Activated gamma-delta T cell treated with anti-CD3 and anti-CD28 coated beads, Interleukin-2, amount 50 U/mL, for 16 hours (primary cell): ENCODE measurements at regions not wholly inside any gene's neighbourhood (a gene's known extent, or its start where the extent isn't known, plus 50 kb on each side); places are given as distances from the start of the nearest gene placed in this dataset.
"Not testable (repeated sequence)": the region's sequence is repeated elsewhere in the genome, so short reads cannot be mapped to it uniquely, and the experiment has no call there.

Experiments used
- DNase-seq: peaks from one replicate; pipeline ENCODE4 v3.0.0-alpha.2; 2020; ENCODE audit warnings: low read depth

- not testable (repeated sequence) for DNase-seq
Observed at GRCh38 chr5:148744380-148744779, 82.0 kb upstream of the ADRB2 start.

GRCh38 chr5:148746826-148747535 is 79.4 kb upstream of the ADRB2 start:
- DNase-seq: no peak

- DNase-seq: no peak
Observed at GRCh38 chr5:148747536-148747906, 78.9 kb upstream of the ADRB2 start.

DNA sequence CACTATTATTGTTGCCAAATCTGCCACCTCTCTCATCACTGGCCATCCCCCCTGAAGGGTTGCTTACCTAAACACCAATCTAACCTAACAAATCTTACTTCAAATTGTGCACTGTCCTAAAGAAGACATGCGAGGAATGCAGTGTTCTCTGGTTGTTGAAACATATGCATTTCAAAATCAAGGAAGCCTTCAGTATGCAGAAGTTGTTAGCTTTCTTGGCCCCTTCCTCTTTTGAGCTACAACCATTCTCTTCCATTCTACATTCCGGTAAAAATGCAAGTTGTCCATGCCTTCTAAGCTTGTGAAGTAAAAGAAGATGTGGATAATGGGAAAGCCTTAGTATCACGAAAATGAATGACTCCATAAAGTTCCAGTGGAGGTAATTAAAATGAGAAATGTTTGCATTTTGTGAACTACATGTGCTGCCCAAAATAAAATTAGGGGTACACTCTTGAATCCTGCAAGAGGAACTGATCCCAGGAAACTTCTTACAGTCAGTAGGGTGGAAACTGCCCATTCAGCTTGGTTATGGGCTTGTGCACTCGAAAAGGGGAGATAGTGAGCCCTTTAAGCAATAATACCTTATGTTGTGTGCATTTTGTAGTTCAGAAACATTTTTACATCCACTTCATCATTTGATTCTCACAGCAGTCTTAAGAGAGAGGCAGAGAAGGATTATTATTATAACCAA is 77.6 kb upstream of the ADRB2 start:
- DNase-seq: no peak

DNA sequence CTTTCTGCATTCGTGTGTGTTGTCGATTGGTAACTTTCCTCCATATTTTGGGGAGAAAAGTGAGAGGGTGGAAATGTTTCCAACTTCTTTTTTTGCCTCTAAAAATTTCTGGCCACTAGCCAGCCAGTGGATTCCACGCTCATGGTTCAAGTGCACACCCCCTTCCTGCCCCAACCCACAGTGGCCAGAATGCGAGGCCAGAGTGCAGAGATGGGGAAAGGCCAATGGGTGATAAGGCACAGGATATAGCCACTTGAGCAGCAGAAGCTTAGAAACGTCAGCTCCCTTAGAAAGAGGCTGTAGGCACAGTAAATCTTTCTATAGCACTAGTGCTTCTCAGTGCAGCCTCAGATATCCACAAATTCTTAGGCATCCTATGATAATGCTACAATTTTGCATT is 75.8 kb upstream of the ADRB2 start:
- DNase-seq: no peak

DNA sequence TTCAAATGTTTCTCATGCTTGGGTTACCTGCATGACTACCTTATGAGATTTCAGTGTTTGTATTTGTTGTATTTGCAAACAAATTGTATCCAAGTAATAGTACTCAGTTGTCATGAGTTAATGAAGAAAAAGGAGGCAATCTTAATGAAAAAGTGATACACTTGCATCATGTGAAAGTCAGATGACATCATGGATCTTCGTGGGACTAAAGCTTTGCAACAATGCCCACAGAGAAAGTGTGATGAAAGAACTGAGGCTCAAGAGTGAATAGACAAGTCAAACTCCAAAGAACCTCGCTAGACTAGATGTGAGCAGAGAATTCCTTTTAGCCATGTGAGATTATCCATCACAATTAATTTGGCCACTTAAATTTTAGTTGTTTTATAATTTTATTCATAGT is 75.4 kb upstream of the ADRB2 start:
- no peak for DNase-seq

GRCh38 chr5:148752375-148752774 is 74.0 kb upstream of the ADRB2 start:
- not testable (repeated sequence) for DNase-seq

GRCh38 chr5:148759101-148759500 is 67.3 kb upstream of the ADRB2 start:
- no peak for DNase-seq

- DNase-seq: no peak
Observed at GRCh38 chr5:148760945-148761638, 65.3 kb upstream of the ADRB2 start.

DNA sequence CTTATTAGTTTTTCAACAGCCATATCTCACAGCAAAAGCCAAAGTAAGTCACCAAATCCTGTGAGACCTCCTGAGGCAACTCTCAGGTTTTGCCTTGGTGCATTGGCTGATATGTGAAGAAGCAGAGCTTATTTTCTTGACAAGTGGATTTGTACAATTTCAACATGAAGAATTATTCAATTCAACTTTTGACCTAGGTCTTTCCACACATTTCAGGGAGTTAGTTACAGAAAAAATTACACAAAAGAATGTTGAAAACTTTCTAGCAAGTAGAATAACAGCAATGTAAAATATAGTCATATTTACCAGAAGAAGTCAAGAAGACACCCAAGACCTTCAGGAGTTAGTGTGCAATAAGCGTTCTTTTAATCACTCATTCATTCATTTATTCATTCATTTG is 62.4 kb upstream of the ADRB2 start:
- no peak for DNase-seq

DNA sequence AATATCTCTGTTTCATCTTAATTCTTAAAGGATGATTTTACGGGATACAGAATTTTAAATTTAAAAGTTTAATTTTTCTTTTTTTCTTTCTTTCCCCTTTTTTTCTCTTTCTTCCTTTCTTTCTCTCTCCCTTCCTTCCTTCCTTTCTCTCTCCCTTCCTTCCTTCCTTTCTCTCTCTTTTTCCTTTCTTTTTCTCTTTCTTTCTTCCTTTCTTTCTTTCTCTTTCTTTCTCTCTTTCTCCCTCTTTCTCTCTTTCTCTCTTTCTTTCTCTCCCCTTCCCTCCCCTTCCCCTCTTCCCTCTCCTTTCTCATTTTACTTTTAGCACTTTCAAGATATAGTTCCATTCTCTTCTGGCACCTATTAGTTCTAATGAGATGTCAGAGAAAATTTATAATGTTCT is 61.4 kb upstream of the ADRB2 start:
- DNase-seq: no peak

GRCh38 chr5:148768806-148769415 is 57.5 kb upstream of the ADRB2 start:
- DNase-seq: no peak

- DNase-seq: no peak
Observed at GRCh38 chr5:148769941-148770340, 56.5 kb upstream of the ADRB2 start.

DNA sequence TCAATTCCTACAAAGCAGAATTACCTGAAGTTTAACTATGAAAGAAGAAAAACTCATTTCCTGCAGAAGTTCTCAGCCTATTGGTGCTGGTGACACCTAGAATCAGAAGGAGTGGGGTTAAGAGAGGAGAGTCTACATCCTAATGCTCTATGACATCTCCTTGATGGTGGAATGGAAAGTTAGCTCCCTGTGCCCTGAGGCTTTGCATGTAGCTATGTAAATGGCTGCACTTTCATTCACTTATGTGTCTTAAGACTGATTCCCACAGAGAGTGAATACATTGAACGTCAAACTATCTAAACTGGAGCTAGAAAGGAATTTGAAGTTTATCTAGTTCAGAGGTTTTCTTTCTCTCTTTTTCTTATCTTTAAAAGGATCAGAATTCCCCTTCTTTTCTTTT is 52.1 kb upstream of the ADRB2 start:
- DNase-seq: no peak

- no peak for DNase-seq
Observed at GRCh38 chr5:148776261-148776660, 50.1 kb upstream of the ADRB2 start.
